Lower lobe of right lung (tissue), 2 donors: ENCODE measurements at regions not wholly inside any gene's neighbourhood (a gene's known extent, or its start where the extent isn't known, plus 50 kb on each side); places are given as distances from the start of the nearest gene placed in this dataset.

ENCODE experiments used
- ATAC-seq, 2 donors: fragments of 200-7000 bp; cut with Tn5 transposase; one replicate each; pipeline ENCODE4 v1.9.1; 2020 to 2022; ENCODE audit warnings: mild to moderate bottlenecking in 2 of 2, moderate library complexity in 2 of 2
- DNase-seq: peaks from one replicate; pipeline ENCODE4 v3.0.0-alpha.2; 2020
- H3K27ac ChIP-seq: fragments of 200-600 bp; one replicate; pipeline ENCODE4 v1.8.0; 2022
- H3K27me3 ChIP-seq: fragments of 200-600 bp; one replicate; pipeline ENCODE4 v1.8.0; 2022; ENCODE audit warnings: low read depth
- H3K36me3 ChIP-seq: fragments of 200-600 bp; one replicate; pipeline ENCODE4 v1.8.0; 2022; ENCODE audit warnings: mild to moderate bottlenecking
- H3K4me1 ChIP-seq: fragments of 200-600 bp; one replicate; pipeline ENCODE4 v1.8.0; 2022
- H3K4me3 ChIP-seq: fragments of 200-600 bp; one replicate; pipeline ENCODE4 v1.8.0; 2022; ENCODE audit warnings: mild to moderate bottlenecking
- H3K9me3 ChIP-seq: fragments of 200-600 bp; one replicate; pipeline ENCODE4 v1.8.0; 2022
- intact Hi-C: fragments of 100-400 bp; cut with DNase I; formaldehyde crosslinking; loops from one replicate; pipeline ENCODE4 v1.11.0; 2022
- TF ChIP-seq, protein P1 (sequence below): fragments of 200-600 bp; IDR thresholded peaks from one replicate; pipeline ENCODE4 v1.8.0; 2022; ENCODE audit warnings: antibody characterized with exemption, mild to moderate bottlenecking
- donor health status: DM: no; HTN: yes; CAD: no; lungs with severe emphysema.

DNA sequence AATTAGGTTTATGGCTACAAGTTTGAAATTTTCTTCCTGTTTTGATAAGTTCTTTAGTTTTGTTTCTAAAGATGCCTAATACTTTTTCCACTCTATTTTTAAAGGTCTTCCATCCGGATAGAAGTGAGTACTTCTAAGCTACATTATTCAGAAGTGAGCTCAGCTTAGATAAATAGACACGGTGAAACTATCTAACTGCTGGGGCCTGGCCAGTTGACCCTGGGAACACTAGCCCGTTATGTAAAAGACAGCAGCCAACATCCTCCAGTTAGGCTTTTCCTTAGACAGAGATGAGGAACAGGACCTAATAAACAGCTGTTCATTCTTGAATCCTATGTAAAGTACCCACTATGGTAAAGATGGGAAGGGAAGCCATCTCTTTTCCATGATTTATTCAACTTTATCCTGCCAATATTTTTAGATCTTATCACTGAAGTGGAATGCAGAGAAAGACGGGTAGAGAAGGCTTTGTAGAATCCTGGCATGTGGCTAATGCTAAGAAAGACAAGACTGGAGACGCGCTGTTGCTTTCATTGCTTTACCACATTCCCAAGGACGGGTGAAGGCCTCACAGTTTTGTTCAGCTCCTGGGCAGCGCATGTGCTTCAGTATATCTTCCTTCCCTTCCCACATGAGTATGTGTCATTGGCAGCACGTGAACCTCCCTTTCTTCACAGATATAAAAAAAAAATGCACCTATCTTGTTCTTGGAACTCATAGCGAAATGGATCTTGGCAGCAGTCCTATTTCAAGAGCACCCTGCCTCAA lies 340.0 kb upstream of the MEOX2 start:
- Histone ChIP-seq H3K4me1 (no peaks in the 10 kb centered on the region), H3K4me3 (no peak overlapping the region), H3K9me3 (no peaks in the 10 kb centered on the region), H3K27me3 (no peaks in the 10 kb centered on the region), H3K36me3 (no peaks in the 10 kb centered on the region), H3K27ac (peak overlapping the region; percentile 8)
- TF ChIP-seq, protein P1, sequence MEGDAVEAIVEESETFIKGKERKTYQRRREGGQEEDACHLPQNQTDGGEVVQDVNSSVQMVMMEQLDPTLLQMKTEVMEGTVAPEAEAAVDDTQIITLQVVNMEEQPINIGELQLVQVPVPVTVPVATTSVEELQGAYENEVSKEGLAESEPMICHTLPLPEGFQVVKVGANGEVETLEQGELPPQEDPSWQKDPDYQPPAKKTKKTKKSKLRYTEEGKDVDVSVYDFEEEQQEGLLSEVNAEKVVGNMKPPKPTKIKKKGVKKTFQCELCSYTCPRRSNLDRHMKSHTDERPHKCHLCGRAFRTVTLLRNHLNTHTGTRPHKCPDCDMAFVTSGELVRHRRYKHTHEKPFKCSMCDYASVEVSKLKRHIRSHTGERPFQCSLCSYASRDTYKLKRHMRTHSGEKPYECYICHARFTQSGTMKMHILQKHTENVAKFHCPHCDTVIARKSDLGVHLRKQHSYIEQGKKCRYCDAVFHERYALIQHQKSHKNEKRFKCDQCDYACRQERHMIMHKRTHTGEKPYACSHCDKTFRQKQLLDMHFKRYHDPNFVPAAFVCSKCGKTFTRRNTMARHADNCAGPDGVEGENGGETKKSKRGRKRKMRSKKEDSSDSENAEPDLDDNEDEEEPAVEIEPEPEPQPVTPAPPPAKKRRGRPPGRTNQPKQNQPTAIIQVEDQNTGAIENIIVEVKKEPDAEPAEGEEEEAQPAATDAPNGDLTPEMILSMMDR, result no peak
- DNase-seq (no peak), ATAC-seq (no peak)
- intact Hi-C loops, result no loop called here

DNA sequence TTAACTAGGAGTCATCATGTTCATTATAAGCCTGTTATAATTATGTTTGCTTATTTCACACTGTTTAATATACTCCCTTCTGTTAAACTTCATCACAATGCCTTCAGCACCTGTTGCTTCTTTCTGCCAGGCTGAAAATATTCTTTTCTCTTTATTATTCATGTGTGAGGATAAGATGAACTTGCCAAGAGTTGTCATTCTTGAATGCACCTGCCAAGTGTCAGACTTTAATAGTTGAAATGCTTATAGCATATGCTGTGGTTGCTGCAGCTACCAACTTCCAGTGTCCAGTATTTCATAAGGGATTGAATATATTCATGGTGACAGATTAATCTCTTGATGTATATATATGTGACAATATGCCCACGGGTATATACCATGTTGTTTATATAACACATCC lies 339.2 kb upstream of the MEOX2 start:
- no peaks in the 10 kb centered on the region for H3K27me3 ChIP-seq
- DNase-seq (no peak), ATAC-seq (no peak)
- no peaks in the 10 kb centered on the region for H3K4me1 ChIP-seq
- no peak overlapping the region for H3K27ac ChIP-seq
- TF ChIP-seq, protein P1, result no peak
- H3K36me3 ChIP-seq, result no peaks in the 10 kb centered on the region
- no peaks in the 10 kb centered on the region for H3K9me3 ChIP-seq
- no peak overlapping the region for H3K4me3 ChIP-seq
- intact Hi-C loops, result no loop called here

GRCh38 chr7:16023503-16023902 lies 337.0 kb upstream of the MEOX2 start:
- intact Hi-C loops, result no loop called here
- Histone ChIP-seq H3K4me3 (no peak overlapping the region), H3K27me3 (no peaks in the 10 kb centered on the region), H3K9me3 (no peaks in the 10 kb centered on the region), H3K36me3 (no peaks in the 10 kb centered on the region), H3K4me1 (no peaks in the 10 kb centered on the region), H3K27ac (no peak overlapping the region)
- ATAC-seq, result no peak
- DNase-seq, result no peak
- TF ChIP-seq, protein P1, result no peak

GRCh38 chr7:16023046-16023445 lies 336.6 kb upstream of the MEOX2 start:
- no peak for ATAC-seq
- intact Hi-C loops, result no loop called here
- Histone ChIP-seq H3K27me3 (no peaks in the 10 kb centered on the region), H3K4me1 (no peaks in the 10 kb centered on the region), H3K9me3 (no peaks in the 10 kb centered on the region), H3K27ac (no peak overlapping the region), H3K4me3 (no peak overlapping the region), H3K36me3 (no peaks in the 10 kb centered on the region)
- TF ChIP-seq, protein P1, result no peak
- no peak for DNase-seq

DNA sequence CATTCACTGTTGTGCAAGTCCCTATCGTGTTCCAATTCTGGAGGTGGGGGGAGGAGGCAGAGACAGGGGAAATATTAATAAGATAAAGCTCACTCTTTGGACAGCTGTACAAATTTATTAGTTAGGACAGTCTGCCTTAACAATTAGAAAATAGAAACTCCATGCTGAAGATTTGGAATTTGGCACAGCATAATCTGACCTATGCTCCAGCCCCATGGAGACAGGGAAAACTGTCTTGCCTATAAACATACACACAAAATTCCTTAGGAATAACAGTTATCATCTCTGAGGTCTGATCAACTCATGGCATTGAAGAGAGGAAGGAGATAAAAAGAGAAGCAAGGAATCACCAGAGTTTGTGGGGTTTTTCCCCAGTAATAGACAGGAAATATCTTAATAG lies 335.4 kb upstream of the MEOX2 start:
- H3K9me3 ChIP-seq, result no peaks in the 10 kb centered on the region
- H3K4me3 ChIP-seq, result no peak overlapping the region
- no peaks in the 10 kb centered on the region for H3K4me1 ChIP-seq
- no peak for ATAC-seq
- no peak for DNase-seq
- TF ChIP-seq, protein P1, result no peak
- intact Hi-C loops, result no loop called here
- no peaks in the 10 kb centered on the region for H3K27me3 ChIP-seq
- no peaks in the 10 kb centered on the region for H3K36me3 ChIP-seq
- no peak overlapping the region for H3K27ac ChIP-seq
